ENCODE measurements at regions not wholly inside any gene's neighbourhood (a gene's known extent, or its start where the extent isn't known, plus 50 kb on each side); places are given as distances from the start of the nearest gene placed in this dataset.
A peak's percentile ranks its signal among the peaks of the same experiment; 100 is the strongest.

GRCh38 chr18:8982416-8983183, 119.9 kb upstream of the NDUFV2 start:
- TF ChIP-seq CTCF (IDR thresholded peaks at IDR 0.05), result no peak
- no peak for DNase-seq (ENCODE audit: low spot score)
- no peak for ATAC-seq (ENCODE audit: low FRiP score)

GRCh38 chr18:8983195-8983594, 119.3 kb upstream of the NDUFV2 start:
- no peak for DNase-seq (ENCODE audit: low spot score)
- no peak for TF ChIP-seq CTCF (IDR thresholded peaks at IDR 0.05)
- no peak for ATAC-seq (ENCODE audit: low FRiP score)

- DNase-seq (ENCODE audit: low spot score), result no peak
- ATAC-seq (ENCODE audit: low FRiP score), result no peak
- TF ChIP-seq CTCF (IDR thresholded peaks at IDR 0.05), result no peak
Observed at GRCh38 chr18:8984131-8984721, 118.3 kb upstream of the NDUFV2 start.

GRCh38 chr18:8987241-8987640, 115.3 kb upstream of the NDUFV2 start:
- peak; percentile 47 for ATAC-seq (ENCODE audit: low FRiP score)
- TF ChIP-seq CTCF (IDR thresholded peaks at IDR 0.05), result no peak
- DNase-seq (ENCODE audit: low spot score), result no peak

GRCh38 chr18:8988260-8988871, 114.1 kb upstream of the NDUFV2 start:
- TF ChIP-seq CTCF (IDR thresholded peaks at IDR 0.05), result no peak
- no peak for DNase-seq (ENCODE audit: low spot score)
- ATAC-seq (ENCODE audit: low FRiP score), result no peak

GRCh38 chr18:8989017-8989416, 113.5 kb upstream of the NDUFV2 start:
- no peak for DNase-seq (ENCODE audit: low spot score)
- no peak for TF ChIP-seq CTCF (IDR thresholded peaks at IDR 0.05)
- ATAC-seq (ENCODE audit: low FRiP score), result no peak
